Left lung (tissue), 4 donors: ENCODE measurements at regions not wholly inside any gene's neighbourhood (a gene's known extent, or its start where the extent isn't known, plus 50 kb on each side); places are given as distances from the start of the nearest gene placed in this dataset.
"Not testable (repeated sequence)": the region's sequence is repeated elsewhere in the genome, so short reads cannot be mapped to it uniquely, and the experiment has no call there.

ENCODE experiments used
- ATAC-seq: fragments of 200-7000 bp; cut with Tn5 transposase; one replicate; pipeline ENCODE4 v1.9.1; 2020; ENCODE audit warnings: moderate library complexity
- DNase-seq, 4 donors: peaks; one replicate each; pipeline ENCODE4 v3.0.0-alpha.2; 2013 to 2020
- H3K27ac ChIP-seq, 2 donors: fragments of 200-600 bp; sonication (generic) in 1 of 2; one replicate each; pipeline versions ENCODE4 v1.5.0 to v1.8.0; 2020 to 2021
- H3K27me3 ChIP-seq, 2 donors: fragments of 200-600 bp; sonication (generic) in 1 of 2; one replicate each; pipeline versions ENCODE4 v1.5.0 to v1.8.0; 2020 to 2021
- H3K36me3 ChIP-seq, 2 donors: fragments of 200-600 bp; sonication (generic) in 1 of 2; one replicate each; pipeline versions ENCODE4 v1.5.0 to v1.8.0; 2020 to 2021
- H3K4me1 ChIP-seq, 2 donors: fragments of 200-600 bp; one replicate each; pipeline ENCODE4 v1.8.0; 2021
- H3K4me3 ChIP-seq, 2 donors: fragments of 200-600 bp; sonication (generic) in 1 of 2; one replicate each; pipeline versions ENCODE4 v1.5.0 to v1.8.0; 2020 to 2021; ENCODE audit warnings: mild to moderate bottlenecking in 1 of 2
- H3K9me3 ChIP-seq, 2 donors: fragments of 200-600 bp; sonication (generic) in 1 of 2; one replicate each; pipeline versions ENCODE4 v1.5.0 to v1.8.0; 2020 to 2021
- CTCF ChIP-seq, 2 donors: fragments of 200-600 bp; sonication (generic) in 1 of 2; IDR thresholded peaks; one replicate each; pipeline versions ENCODE4 v1.5.0 to v1.8.0; 2021; ENCODE audit warnings: antibody characterized with exemption in 2 of 2
- intact Hi-C, 2 donors: fragments of 100-400 bp; cut with DNase I; formaldehyde crosslinking; loops; one replicate each; pipeline versions ENCODE4 v1.11.2 to v1.14.2; 2022
- donor health status: DM: no; HTN: yes; CAD: no.
- donor health status: DM: no; HTN: no; CAD: no.

- intact Hi-C loops, result no loop called here
- H3K27ac ChIP-seq, result no peak overlapping the region
- ATAC-seq, result no peak
Measured at GRCh38 chr12:127150479-127150878, 1116.5 kb upstream of the TMEM132C start.

GRCh38 chr12:127150956-127151355 is 1116.0 kb upstream of the TMEM132C start:
- peaks cover 0 to 7% of the 10 kb centered on the region in 2 donors for H3K27me3 ChIP-seq
- peaks cover 0 to 1% of the 10 kb centered on the region in 2 donors for H3K9me3 ChIP-seq
- ATAC-seq, result no peak
- no peak for DNase-seq
- H3K4me3 ChIP-seq, result no peak overlapping the region
- no peaks in the 10 kb centered on the region for H3K36me3 ChIP-seq
- intact Hi-C loops, result no loop called here
- peaks cover 0 to 4% of the 10 kb centered on the region in 2 donors for H3K4me1 ChIP-seq
- no peak for TF ChIP-seq CTCF (IDR thresholded peaks at IDR 0.05)
- H3K27ac ChIP-seq, result no peak overlapping the region

More at GRCh38 chr12:127150479-127150878, 1116.5 kb upstream of the TMEM132C start:
- Histone ChIP-seq H3K9me3 (no peaks in the 10 kb centered on the region), H3K4me3 (no peak overlapping the region), H3K36me3 (no peaks in the 10 kb centered on the region), H3K4me1 (peaks cover 0 to 4% of the 10 kb centered on the region in 2 donors), H3K27me3 (peaks cover 0 to 12% of the 10 kb centered on the region in 2 donors)
- TF ChIP-seq CTCF (IDR thresholded peaks at IDR 0.05), result no peak
- no peak for DNase-seq

GRCh38 chr12:127153996-127154395 is 1113.0 kb upstream of the TMEM132C start:
- no peak for TF ChIP-seq CTCF (IDR thresholded peaks at IDR 0.05)
- Histone ChIP-seq H3K4me1 (no peaks in the 10 kb centered on the region), H3K36me3 (no peaks in the 10 kb centered on the region), H3K4me3 (no peak overlapping the region), H3K27me3 (no peaks in the 10 kb centered on the region), H3K9me3 (peaks cover 0 to 3% of the 10 kb centered on the region in 2 donors), H3K27ac (no peak overlapping the region)
- intact Hi-C loops, result no loop called here
- DNase-seq, result no peak
- ATAC-seq, result no peak

- H3K27ac ChIP-seq, H3K27me3 ChIP-seq, H3K4me1 ChIP-seq, H3K36me3 ChIP-seq, DNase-seq, intact Hi-C loops, ATAC-seq, H3K9me3 ChIP-seq, H3K4me3 ChIP-seq: not testable (repeated sequence)
Measured at GRCh38 chr12:127154830-127155229, 1112.1 kb upstream of the TMEM132C start.

GRCh38 chr12:127155935-127156619 is 1110.9 kb upstream of the TMEM132C start:
- H3K27me3 ChIP-seq, ATAC-seq, H3K4me1 ChIP-seq, intact Hi-C loops, DNase-seq, H3K4me3 ChIP-seq, H3K27ac ChIP-seq, H3K9me3 ChIP-seq, H3K36me3 ChIP-seq: not testable (repeated sequence)

GRCh38 chr12:127157501-127158366 is 1109.2 kb upstream of the TMEM132C start:
- H3K4me3 ChIP-seq, H3K4me1 ChIP-seq, DNase-seq, H3K9me3 ChIP-seq, H3K27ac ChIP-seq, H3K36me3 ChIP-seq, H3K27me3 ChIP-seq, intact Hi-C loops, ATAC-seq: not testable (repeated sequence)
